MM.1S (cell line): ENCODE measurements at regions not wholly inside any gene's neighbourhood (a gene's known extent, or its start where the extent isn't known, plus 50 kb on each side); places are given as distances from the start of the nearest gene placed in this dataset.

Experiments
- EZH2 ChIP-seq: fragments of 300-600 bp; sonication (generic); optimal IDR thresholded peaks from 2 replicates; pipeline ENCODE3; 2017; ENCODE audit warnings: low read depth, mild to moderate bottlenecking, antibody characterized with exemption, low read length, mixed read lengths
- TF ChIP-seq, protein P1 (sequence below): fragments of 300-600 bp; sonication (generic); IDR thresholded peaks from 2 replicates; pipeline ENCODE4 v1.5.1; 2016; ENCODE audit warnings: antibody characterized with exemption, low read length, mixed read lengths

DNA sequence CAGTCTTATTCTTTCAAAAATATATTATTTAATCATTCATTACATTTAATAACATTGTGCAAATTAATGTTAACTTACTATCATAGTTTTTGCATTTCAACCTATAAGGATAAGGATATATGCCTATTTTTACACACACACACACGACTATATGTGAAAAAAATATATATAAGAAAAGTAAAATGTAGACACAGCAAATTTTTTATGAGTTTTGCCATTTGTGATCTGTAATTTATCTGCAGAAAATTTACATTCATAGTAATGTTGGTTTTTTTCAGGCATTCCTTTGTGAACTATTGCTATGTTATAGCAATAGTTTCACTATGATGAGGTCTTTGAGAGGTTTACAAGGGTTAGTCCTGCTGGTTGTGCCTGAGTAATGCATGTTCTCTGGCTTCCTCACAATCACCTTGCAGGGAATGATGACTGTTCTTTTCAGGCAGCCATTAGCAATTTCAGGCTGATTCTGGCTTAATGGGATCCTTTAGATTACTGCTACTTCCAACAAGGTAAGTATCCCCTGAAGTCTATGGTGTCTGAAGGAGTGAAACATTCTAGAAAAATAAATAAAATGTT, 183.7 kb upstream of the CDK1 start:
- TF ChIP-seq, protein P1, sequence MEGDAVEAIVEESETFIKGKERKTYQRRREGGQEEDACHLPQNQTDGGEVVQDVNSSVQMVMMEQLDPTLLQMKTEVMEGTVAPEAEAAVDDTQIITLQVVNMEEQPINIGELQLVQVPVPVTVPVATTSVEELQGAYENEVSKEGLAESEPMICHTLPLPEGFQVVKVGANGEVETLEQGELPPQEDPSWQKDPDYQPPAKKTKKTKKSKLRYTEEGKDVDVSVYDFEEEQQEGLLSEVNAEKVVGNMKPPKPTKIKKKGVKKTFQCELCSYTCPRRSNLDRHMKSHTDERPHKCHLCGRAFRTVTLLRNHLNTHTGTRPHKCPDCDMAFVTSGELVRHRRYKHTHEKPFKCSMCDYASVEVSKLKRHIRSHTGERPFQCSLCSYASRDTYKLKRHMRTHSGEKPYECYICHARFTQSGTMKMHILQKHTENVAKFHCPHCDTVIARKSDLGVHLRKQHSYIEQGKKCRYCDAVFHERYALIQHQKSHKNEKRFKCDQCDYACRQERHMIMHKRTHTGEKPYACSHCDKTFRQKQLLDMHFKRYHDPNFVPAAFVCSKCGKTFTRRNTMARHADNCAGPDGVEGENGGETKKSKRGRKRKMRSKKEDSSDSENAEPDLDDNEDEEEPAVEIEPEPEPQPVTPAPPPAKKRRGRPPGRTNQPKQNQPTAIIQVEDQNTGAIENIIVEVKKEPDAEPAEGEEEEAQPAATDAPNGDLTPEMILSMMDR = 0 out of 2 replicates have a peak, but pooled peaks have one; percentile 4
- no peak for TF ChIP-seq EZH2
